Activated T-cell treated with anti-CD3 and anti-CD28 coated beads, Interleukin-2, amount 50 U/mL, for 24 hours (primary cell): ENCODE measurements at regions not wholly inside any gene's neighbourhood (a gene's known extent, or its start where the extent isn't known, plus 50 kb on each side); places are given as distances from the start of the nearest gene placed in this dataset.

Source experiments
- DNase-seq: peaks from one replicate; pipeline ENCODE4 v3.0.0-alpha.2; 2020
- H3K27ac Mint-ChIP-seq: 2 replicates; pipeline ENCODE4 v1.8.0; 2020; ENCODE audit warnings: mild to moderate bottlenecking, mixed read lengths
- H3K27me3 Mint-ChIP-seq: 2 replicates; pipeline ENCODE4 v1.8.0; 2020; ENCODE audit warnings: mixed read lengths
- H3K36me3 Mint-ChIP-seq: 2 replicates; pipeline ENCODE4 v1.8.0; 2020; ENCODE audit warnings: low read depth, mixed read lengths
- H3K4me1 Mint-ChIP-seq: 2 replicates; pipeline ENCODE4 v1.8.0; 2020; ENCODE audit warnings: low read depth, mixed read lengths
- H3K4me3 Mint-ChIP-seq: 2 replicates; pipeline ENCODE4 v1.8.0; 2020; ENCODE audit warnings: mild to moderate bottlenecking, moderate library complexity, mixed read lengths
- H3K9me3 Mint-ChIP-seq: 2 replicates; pipeline ENCODE4 v1.8.0; 2020; ENCODE audit warnings: mixed read lengths

DNA sequence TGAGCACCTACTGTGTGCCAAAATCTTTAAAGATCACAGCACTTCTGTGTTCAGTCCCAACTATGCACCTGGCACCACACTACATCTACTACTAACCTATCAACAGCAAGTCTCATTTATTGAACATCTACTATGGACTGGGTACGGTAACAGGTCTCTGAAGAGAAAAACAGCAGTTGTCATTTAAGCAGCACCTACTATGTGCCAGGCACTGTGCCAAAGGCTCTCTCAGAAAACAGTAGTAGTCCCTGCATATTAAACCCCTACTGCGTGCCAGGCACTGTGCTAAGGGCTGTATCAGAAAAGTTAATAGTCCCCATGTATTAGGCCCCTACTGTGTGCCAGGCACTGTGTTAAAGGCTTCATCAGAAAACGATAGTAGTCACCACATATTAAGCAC is 106.2 kb downstream of the PTPRS start:
- DNase-seq = no peak
- H3K4me3 Mint-ChIP-seq = no peak overlapping the region
- H3K4me1 Mint-ChIP-seq = peaks cover 2% of the 10 kb centered on the region
- H3K27me3 Mint-ChIP-seq = peaks cover 5% of the 10 kb centered on the region
- no peak overlapping the region for H3K27ac Mint-ChIP-seq
- no peaks in the 10 kb centered on the region for H3K36me3 Mint-ChIP-seq
- H3K9me3 Mint-ChIP-seq = no peaks in the 10 kb centered on the region

DNA sequence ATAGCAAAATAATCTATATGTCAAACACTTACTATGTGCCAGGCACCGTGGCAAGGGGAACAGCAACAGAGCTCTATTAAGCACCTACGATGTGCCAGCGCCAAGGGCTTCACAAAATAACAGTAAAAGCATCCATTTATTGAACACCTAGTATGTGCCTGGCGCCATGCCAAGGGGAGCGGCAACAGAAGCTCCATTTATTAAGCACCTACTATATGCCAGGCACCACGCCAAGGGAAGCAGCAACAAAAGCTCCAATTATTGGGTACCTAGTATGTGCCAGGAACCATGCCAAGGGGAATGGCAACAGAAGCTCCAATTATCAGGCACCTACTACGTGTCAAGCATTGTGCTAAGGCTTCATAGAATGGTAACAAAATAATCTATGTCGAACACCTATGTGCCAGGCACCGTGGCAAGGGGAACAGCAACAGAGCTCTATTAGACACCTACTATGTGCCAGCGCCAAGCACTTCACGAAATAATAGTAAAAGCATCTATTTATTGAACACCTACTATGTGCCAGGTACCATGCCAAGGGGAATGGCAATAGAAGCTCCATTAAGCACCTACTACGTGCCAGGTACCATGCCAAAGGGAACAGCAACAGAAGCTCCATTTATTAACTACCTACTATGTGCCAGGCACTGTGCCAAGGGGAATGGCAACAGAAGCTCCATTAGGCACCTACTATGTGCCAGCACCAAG is 107.7 kb downstream of the PTPRS start:
- Mint-ChIP-seq H3K9me3 (no peaks in the 10 kb centered on the region), H3K27me3 (peaks cover 15% of the 10 kb centered on the region), H3K4me1 (peaks cover 6% of the 10 kb centered on the region), H3K27ac (no peak overlapping the region), H3K4me3 (no peak overlapping the region), H3K36me3 (no peaks in the 10 kb centered on the region)
- DNase-seq = no peak

DNA sequence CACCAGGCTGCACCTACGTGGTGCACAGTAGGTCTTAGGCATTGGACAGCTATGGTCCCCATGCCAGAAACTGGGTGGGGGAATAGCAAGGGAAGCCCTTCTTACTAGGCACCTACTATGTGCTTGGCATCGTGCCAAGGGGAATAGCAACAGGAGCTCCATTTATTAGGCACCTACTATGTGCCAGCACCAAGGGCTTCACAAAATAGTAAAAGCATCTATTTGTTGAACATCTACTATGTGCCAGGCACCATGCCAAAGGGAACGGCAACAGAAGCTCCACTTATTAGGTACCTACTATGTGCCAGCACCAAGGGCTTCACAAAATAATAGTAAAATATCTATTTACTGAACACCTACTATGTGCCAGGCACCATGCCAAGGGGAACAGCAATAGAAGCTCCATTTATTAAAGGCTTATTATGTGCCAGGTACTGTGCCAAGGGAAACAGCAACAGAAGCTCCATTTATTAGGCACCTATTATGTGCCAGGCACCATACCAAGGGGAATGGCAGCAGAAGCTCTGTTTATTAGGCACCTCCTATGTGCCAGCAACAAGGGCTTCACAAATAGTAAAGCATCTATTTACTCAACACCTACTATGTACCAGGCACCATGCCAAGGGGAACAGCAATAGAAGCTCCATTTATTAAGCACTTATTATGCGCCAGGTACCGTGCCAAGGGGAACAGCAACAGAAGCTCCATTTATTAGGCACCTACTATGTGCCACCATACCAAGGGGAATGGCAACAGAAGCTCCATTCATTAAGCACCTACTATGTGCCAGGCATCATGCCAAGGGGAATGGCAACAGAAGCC is 108.5 kb downstream of the PTPRS start:
- no peak overlapping the region for H3K27ac Mint-ChIP-seq
- H3K36me3 Mint-ChIP-seq = no peaks in the 10 kb centered on the region
- no peak for DNase-seq
- no peak overlapping the region for H3K4me3 Mint-ChIP-seq
- H3K4me1 Mint-ChIP-seq = peaks cover 6% of the 10 kb centered on the region
- H3K9me3 Mint-ChIP-seq = no peaks in the 10 kb centered on the region
- peaks cover 21% of the 10 kb centered on the region for H3K27me3 Mint-ChIP-seq

DNA sequence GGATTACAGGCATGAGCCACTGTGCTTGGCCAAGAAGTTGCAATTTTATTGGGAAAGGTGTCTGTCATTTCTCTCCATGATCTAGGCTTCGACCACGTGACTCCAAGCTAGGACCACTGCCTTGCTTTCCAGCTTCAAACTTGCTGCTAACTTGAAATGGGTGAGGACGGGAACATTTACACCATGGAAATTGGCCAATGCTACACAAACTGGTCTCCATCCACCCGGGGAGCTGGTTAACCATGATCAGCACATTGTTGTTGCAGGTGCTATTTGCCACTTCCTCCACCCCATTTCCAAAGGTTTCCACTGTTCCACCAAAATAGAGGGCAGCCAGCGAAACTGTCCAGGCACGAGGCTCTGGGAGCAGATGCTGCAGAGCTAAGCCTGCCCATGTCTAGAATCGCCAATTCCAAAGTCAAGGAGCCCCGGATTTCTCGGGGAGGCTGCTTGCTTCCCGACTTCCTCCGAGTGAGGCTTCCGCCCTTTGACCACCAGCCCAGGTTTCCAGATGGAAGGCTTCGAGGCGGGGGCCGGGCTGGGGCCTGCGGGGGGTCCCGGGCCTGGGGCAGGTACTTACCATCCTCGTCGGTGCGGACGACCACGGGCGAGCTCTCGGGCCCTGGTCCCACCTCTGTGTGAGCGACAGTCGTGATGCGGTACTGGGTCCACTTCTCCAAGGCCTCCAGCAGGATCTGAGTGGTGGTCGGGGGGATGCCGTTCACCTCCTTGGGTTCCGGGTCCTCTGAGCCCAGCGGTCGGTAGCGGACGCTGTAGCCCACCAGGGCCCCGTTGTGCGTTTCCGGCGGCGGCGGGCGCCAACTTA is 109.7 kb downstream of the PTPRS start:
- H3K4me1 Mint-ChIP-seq = peaks cover 6% of the 10 kb centered on the region
- no peaks in the 10 kb centered on the region for H3K9me3 Mint-ChIP-seq
- H3K27me3 Mint-ChIP-seq = peaks cover 21% of the 10 kb centered on the region
- H3K27ac Mint-ChIP-seq = no peak overlapping the region
- H3K4me3 Mint-ChIP-seq = no peak overlapping the region
- no peaks in the 10 kb centered on the region for H3K36me3 Mint-ChIP-seq
- DNase-seq = no peak

DNA sequence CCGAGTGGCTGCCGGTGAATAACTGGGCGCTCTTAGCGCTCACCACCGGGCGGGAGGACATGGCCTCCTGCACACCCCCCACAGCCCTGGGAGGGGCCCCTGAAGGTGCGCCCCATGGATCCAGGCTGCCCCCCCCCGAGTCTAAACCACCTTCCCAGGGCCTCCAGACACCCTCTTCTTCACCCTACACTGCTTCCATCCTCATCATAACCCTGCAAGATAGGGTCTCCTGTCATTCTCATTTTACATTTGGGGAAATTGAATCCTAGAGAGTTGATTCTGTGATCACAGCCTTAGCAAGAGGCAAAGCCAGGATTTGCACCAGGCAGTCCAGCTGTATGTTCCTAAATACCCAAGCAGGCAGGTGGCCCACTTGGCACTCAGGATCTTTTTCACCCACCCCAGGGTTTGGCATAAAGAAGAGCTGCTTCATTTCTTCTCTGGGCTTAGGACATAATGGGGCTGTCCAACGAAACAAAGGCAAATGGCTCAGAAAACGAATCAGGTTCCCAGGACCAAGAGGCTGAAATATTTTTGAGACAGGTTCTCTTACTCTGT is 110.8 kb downstream of the PTPRS start:
- H3K27ac Mint-ChIP-seq = no peak overlapping the region
- no peaks in the 10 kb centered on the region for H3K36me3 Mint-ChIP-seq
- H3K9me3 Mint-ChIP-seq = no peaks in the 10 kb centered on the region
- peaks cover 6% of the 10 kb centered on the region for H3K4me1 Mint-ChIP-seq
- H3K27me3 Mint-ChIP-seq = peaks cover 21% of the 10 kb centered on the region
- DNase-seq = no peak
- no peak overlapping the region for H3K4me3 Mint-ChIP-seq

DNA sequence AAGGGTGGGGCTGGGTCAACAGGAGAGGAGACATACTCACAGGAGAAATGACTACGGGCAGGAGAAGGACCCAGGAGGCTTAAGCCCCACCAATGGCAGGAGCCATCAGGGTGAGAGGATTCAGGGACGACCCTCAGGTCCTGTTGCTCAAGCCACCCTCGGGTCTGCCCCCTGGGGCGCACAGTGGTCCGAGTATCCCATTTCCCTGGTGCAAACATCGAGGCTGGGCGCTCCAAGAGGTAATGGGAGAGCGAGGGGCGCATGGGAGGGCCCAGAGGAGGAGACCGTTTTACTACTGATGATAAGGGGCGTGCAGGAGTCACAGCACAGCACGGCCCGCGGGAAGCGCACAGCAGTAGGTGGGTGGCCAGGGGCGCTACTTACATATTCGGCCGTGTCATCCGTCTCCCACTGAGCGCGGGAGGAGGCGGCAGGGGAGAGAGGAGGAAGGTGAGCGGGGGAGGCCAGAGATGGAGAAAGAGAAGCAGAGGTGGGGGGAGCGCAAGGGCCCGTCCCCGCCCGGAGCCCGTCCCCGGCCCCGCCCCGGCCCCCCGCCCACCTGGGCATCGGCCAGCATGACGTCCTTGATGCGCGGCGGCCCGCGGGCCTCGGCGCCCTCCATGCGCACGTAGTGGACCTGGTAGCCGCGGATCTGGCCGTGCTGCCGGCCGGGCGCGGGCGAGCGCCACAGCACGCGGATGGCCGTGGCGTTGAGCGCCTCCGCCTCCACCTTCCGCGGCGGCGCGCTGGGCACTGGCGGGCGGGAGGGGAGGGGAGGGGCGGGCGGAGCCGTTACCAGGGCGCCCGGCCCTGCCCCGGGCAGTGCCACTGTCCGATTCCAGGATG is 111.5 kb downstream of the PTPRS start:
- Mint-ChIP-seq H3K27ac (no peak overlapping the region), H3K9me3 (no peaks in the 10 kb centered on the region)

DNA sequence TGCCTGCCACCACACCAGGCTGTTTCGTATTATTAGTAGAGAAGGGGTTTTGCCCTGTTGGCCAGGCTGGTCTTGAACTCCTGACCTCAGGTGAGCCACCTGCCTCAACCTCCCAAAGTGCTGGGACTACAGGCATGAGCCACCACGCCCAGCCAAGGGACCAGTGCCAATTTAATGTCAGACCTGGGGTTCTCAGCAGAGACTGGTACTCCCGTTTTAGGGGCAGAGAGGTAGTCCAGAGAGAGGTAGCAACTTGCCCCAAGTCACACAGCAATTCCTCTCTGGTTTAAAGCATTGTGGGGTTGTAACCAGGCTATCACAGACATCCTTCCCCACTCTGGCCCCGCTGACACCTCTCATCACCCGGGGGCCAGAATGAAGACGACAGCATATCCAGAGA is 112.1 kb downstream of the PTPRS start:
- no peak overlapping the region for H3K4me3 Mint-ChIP-seq
- H3K27me3 Mint-ChIP-seq = peaks cover 21% of the 10 kb centered on the region
- H3K9me3 Mint-ChIP-seq = no peaks in the 10 kb centered on the region
- no peaks in the 10 kb centered on the region for H3K36me3 Mint-ChIP-seq
- no peak overlapping the region for H3K27ac Mint-ChIP-seq
- H3K4me1 Mint-ChIP-seq = peaks cover 6% of the 10 kb centered on the region
- no peak for DNase-seq

More for the DNA sequence above, 111.5 kb downstream of the PTPRS start:
- Mint-ChIP-seq H3K4me3 (peak overlapping the region; percentile 36), H3K27me3 (peaks cover 21% of the 10 kb centered on the region), H3K36me3 (no peaks in the 10 kb centered on the region), H3K4me1 (peaks cover 6% of the 10 kb centered on the region)
- DNase-seq = no peak

DNA sequence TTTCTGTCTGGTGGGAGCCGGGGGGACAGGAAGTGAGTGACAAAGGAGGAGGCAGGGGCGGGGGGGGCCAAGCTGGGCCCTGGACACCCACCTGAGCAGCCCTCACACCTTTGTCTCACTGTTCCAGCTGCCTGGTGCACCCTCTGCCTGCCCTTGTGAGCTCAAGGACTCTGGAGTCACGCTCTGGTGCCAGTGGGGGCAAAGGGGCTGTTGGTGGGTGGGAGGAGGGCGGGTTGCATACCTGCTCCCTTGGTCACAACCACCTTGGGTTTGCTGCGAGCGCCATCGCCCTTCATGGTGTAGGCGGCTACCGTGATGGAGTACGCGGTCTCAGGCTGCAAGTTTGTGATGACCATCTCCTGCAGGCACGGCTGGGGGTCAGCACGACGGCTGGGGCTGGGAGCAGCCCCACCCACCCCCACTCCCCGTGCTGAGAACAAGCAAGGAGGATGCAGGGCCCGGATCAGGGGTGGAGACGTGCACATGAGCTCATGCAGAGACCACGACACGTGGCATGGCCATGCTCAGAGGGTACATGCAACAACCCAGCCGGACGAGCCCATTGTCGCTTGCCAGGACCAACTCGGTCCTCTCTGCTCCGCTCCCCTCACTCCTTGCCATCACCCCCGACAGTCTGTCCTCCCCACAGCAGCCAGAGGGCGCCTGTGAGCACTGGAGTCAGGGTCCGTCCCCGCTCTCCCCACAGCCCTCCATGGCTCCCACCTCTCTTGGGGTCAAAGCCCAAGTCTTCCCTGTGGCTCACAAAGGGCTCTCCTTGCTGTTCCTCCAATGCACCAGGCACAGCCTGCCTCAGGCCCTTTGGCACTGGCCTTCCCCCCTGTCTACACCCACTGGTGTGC is 114.9 kb downstream of the PTPRS start:
- Mint-ChIP-seq H3K27ac (no peak overlapping the region), H3K9me3 (no peaks in the 10 kb centered on the region), H3K27me3 (peaks cover 21% of the 10 kb centered on the region), H3K4me1 (peaks cover 6% of the 10 kb centered on the region), H3K4me3 (no peak overlapping the region), H3K36me3 (no peaks in the 10 kb centered on the region)
- peak; percentile 38 for DNase-seq

DNA sequence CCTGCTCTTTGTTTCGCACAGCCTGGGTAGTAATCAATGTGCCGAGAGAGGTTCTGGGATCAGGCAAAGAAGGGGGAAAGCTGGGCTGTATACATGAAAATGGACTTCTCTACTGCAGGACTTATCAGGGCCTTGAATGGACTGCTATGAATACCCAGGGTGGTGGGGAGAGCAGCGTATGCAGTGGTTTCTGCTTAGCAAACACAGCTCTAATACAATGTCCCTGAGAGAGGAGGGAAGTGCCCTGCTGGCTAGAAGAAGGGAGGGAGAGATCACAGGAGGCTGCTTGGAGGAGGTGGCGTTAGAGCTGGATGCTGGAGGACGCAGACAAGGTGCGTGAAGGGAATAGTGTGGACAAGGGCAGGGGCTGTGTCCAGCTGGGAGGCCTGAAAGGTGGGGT is 116.1 kb downstream of the PTPRS start:
- Mint-ChIP-seq H3K36me3 (no peaks in the 10 kb centered on the region), H3K27me3 (peaks cover 15% of the 10 kb centered on the region), H3K9me3 (no peaks in the 10 kb centered on the region), H3K27ac (no peak overlapping the region), H3K4me1 (peaks cover 5% of the 10 kb centered on the region), H3K4me3 (no peak overlapping the region)
- no peak for DNase-seq

DNA sequence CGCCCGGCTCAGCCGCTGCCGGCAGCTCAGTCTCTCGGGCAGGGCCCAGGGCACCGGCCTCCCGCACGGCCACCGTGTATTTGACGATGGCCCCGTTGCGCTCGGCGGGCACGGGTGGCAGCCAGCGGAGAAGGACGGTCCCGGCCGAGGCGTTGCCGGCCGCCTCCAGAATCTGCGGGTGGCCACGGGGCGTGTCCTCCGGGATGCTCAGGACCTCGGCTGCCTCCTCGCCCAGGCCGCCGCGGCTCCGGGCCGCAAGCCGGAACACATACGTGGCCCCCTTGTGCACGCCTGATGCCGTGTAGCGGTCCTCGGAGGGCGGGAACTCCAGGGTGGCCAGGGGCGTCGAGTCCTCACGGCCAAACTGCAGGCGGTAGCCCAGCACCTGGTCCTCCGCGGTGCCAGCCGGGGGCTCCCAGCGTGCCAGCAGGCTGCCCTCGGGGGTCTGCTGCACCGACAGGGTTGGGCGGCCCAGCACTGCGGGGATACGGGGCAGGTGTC is 117.7 kb downstream of the PTPRS start:
- no peak for DNase-seq
- no peak overlapping the region for H3K4me3 Mint-ChIP-seq
- no peaks in the 10 kb centered on the region for H3K36me3 Mint-ChIP-seq
- H3K27me3 Mint-ChIP-seq = peaks cover 5% of the 10 kb centered on the region
- no peaks in the 10 kb centered on the region for H3K4me1 Mint-ChIP-seq
- H3K9me3 Mint-ChIP-seq = no peaks in the 10 kb centered on the region
- no peak overlapping the region for H3K27ac Mint-ChIP-seq

DNA sequence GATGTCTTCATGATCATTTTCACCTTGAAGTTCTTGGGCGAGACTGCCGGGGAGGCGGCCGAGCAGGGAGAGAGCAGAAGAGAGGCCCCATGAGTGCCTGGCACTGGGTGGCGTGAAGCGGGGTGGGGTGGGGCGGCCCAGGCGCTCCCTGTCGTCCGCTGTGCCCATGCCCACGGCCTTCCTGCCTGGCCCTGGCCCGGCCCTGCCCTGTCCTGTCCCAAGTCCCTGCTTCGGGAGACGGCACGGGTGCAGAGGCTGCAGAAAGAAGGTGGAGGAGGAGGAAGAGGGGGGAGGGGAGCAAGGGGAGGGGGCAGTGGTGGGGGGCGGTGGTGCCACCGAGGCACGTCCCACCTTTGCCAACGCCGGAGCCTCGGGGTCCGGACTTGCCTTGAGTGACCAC is 118.4 kb downstream of the PTPRS start:
- no peaks in the 10 kb centered on the region for H3K9me3 Mint-ChIP-seq
- H3K4me3 Mint-ChIP-seq = no peak overlapping the region
- no peaks in the 10 kb centered on the region for H3K4me1 Mint-ChIP-seq

DNA sequence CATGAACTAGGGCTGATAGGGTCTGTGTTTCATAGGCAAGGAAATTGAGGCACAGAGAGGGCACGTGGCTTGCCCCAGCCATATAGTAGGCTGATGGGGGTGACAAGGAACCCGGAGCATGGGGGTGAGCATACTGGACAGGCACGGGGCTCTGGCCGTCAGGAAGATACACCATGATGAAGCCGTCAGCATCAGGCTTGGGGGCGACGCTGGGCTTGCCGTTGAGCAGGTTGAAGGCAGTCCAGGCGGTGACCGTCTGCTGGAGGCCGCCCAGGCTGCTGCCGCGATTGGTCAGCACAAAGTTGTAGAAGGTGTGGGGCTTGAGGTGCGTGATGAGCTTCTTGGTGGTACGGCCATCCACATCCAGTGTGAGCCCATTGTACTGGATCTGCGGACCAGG is 119.7 kb downstream of the PTPRS start:
- Mint-ChIP-seq H3K4me1 (peaks cover 3% of the 10 kb centered on the region), H3K9me3 (no peaks in the 10 kb centered on the region), H3K27me3 (no peaks in the 10 kb centered on the region), H3K27ac (no peak overlapping the region), H3K4me3 (no peak overlapping the region), H3K36me3 (no peaks in the 10 kb centered on the region)
- no peak for DNase-seq

More for the DNA sequence above, 118.4 kb downstream of the PTPRS start:
- Mint-ChIP-seq H3K36me3 (no peaks in the 10 kb centered on the region), H3K27ac (no peak overlapping the region), H3K27me3 (no peaks in the 10 kb centered on the region)
- no peak for DNase-seq

DNA sequence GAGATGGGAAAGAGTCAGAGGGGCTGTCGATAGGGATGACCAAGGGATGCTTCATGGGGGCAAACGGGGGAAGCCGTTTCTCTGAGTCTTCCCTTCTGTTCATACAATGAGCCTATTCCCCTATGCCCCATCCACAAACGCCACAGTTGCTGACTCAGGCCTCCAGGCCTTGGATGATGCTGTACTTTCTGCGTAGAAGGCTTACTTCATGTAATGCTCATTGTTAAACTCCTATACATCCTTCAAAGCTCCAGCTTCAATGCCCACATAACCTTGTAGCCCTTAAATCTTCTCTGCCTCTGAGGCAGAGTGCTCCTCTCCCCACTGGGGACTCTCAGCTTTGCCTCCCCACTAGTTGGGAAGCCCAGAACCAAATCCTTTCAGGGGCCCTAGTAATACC is 120.3 kb downstream of the PTPRS start:
- Mint-ChIP-seq H3K9me3 (no peaks in the 10 kb centered on the region), H3K4me1 (peaks cover 3% of the 10 kb centered on the region), H3K4me3 (no peak overlapping the region), H3K27ac (no peak overlapping the region), H3K27me3 (no peaks in the 10 kb centered on the region), H3K36me3 (no peaks in the 10 kb centered on the region)
- no peak for DNase-seq
